ENCODE measurements at regions not wholly inside any gene's neighbourhood (a gene's known extent, or its start where the extent isn't known, plus 50 kb on each side); places are given as distances from the start of the nearest gene placed in this dataset.

- ATAC-seq (ENCODE audit: insufficient read depth, low read depth): no peak
- Histone ChIP-seq H3K4me1 (ENCODE audit: insufficient read depth, low read length) (no peaks in the 10 kb centered on the region), H4K20me1 (ENCODE audit: insufficient read depth, low read length) (no peaks in the 10 kb centered on the region), H3K27me3 (ENCODE audit: insufficient read depth, low read length, poor library complexity) (no peaks in the 10 kb centered on the region), H3K9me3 (ENCODE audit: insufficient read depth, low read length, severe bottlenecking) (no peaks in the 10 kb centered on the region), H3K4me3 (ENCODE audit: low read depth in 1 of 2, low read length in 2 of 2) (no peak overlapping the region), H3K36me3 (ENCODE audit: insufficient read depth, low read length) (no peaks in the 10 kb centered on the region), H2AFZ (ENCODE audit: low read depth, low read length) (no peak overlapping the region), H3K9ac (ENCODE audit: low read depth, low read length) (no peak overlapping the region), H3K79me2 (ENCODE audit: insufficient read depth, low read length) (no peaks in the 10 kb centered on the region), H3K4me2 (ENCODE audit: insufficient read depth, low read length) (no peak overlapping the region), H3K27ac (ENCODE audit: low read length) (no peak overlapping the region)
- no peak for DNase-seq
- TF ChIP-seq, protein P1, sequence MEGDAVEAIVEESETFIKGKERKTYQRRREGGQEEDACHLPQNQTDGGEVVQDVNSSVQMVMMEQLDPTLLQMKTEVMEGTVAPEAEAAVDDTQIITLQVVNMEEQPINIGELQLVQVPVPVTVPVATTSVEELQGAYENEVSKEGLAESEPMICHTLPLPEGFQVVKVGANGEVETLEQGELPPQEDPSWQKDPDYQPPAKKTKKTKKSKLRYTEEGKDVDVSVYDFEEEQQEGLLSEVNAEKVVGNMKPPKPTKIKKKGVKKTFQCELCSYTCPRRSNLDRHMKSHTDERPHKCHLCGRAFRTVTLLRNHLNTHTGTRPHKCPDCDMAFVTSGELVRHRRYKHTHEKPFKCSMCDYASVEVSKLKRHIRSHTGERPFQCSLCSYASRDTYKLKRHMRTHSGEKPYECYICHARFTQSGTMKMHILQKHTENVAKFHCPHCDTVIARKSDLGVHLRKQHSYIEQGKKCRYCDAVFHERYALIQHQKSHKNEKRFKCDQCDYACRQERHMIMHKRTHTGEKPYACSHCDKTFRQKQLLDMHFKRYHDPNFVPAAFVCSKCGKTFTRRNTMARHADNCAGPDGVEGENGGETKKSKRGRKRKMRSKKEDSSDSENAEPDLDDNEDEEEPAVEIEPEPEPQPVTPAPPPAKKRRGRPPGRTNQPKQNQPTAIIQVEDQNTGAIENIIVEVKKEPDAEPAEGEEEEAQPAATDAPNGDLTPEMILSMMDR (IDR thresholded peaks at IDR 0.05; ENCODE audit: borderline replicate concordance, extremely low read depth, low read length, poor library complexity, severe bottlenecking): no peak
- TF ChIP-seq EZH2 (IDR thresholded peaks at IDR 0.05; ENCODE audit: borderline replicate concordance, low read depth, low read length, severe bottlenecking): no peak
Observed at GRCh38 chr4:20614816-20615215, 85.4 kb upstream of the PACRGL start.

- Histone ChIP-seq H3K9ac (ENCODE audit: low read depth, low read length) (no peak overlapping the region), H3K27me3 (ENCODE audit: insufficient read depth, low read length, poor library complexity) (no peaks in the 10 kb centered on the region), H4K20me1 (ENCODE audit: insufficient read depth, low read length) (no peaks in the 10 kb centered on the region), H2AFZ (ENCODE audit: low read depth, low read length) (no peak overlapping the region), H3K9me3 (ENCODE audit: insufficient read depth, low read length, severe bottlenecking) (no peaks in the 10 kb centered on the region), H3K79me2 (ENCODE audit: insufficient read depth, low read length) (no peaks in the 10 kb centered on the region), H3K4me3 (ENCODE audit: low read depth in 1 of 2, low read length in 2 of 2) (no peak overlapping the region), H3K4me1 (ENCODE audit: insufficient read depth, low read length) (no peaks in the 10 kb centered on the region), H3K4me2 (ENCODE audit: insufficient read depth, low read length) (no peak overlapping the region), H3K36me3 (ENCODE audit: insufficient read depth, low read length) (no peaks in the 10 kb centered on the region), H3K27ac (ENCODE audit: low read length) (no peak overlapping the region)
- no peak for TF ChIP-seq EZH2 (IDR thresholded peaks at IDR 0.05; ENCODE audit: borderline replicate concordance, low read depth, low read length, severe bottlenecking)
- TF ChIP-seq, protein P1 (IDR thresholded peaks at IDR 0.05; ENCODE audit: borderline replicate concordance, extremely low read depth, low read length, poor library complexity, severe bottlenecking): no peak
- DNase-seq: no peak
- no peak for ATAC-seq (ENCODE audit: insufficient read depth, low read depth)
Observed at GRCh38 chr4:20615486-20616260, 84.6 kb upstream of the PACRGL start.

DNA sequence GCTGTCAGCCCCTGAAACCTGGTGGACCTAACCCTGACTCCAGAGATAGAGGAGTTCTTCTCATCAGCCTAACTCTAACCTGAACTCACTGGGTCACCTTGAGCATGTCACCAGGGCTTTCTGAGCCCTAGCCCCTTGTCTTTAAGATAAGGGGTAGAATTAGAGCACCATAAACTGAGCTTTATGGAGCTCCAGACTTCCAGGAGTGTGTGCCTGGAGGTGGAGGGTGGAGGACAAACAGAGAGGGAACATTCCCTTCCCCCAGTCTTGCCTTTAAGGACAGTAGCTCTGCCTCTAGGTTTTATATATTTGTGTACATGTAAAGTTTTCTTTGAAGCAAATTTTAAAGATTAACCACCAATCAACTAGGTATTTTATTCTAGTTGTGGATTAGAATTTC is 83.9 kb upstream of the PACRGL start:
- H3K27ac ChIP-seq (ENCODE audit: low read length): no peak overlapping the region
- no peaks in the 10 kb centered on the region for H3K79me2 ChIP-seq (ENCODE audit: insufficient read depth, low read length)
- H3K9ac ChIP-seq (ENCODE audit: low read depth, low read length): no peak overlapping the region
- no peaks in the 10 kb centered on the region for H3K27me3 ChIP-seq (ENCODE audit: insufficient read depth, low read length, poor library complexity)
- no peaks in the 10 kb centered on the region for H3K36me3 ChIP-seq (ENCODE audit: insufficient read depth, low read length)
- H2AFZ ChIP-seq (ENCODE audit: low read depth, low read length): no peak overlapping the region
- no peaks in the 10 kb centered on the region for H3K4me1 ChIP-seq (ENCODE audit: insufficient read depth, low read length)
- no peaks in the 10 kb centered on the region for H3K9me3 ChIP-seq (ENCODE audit: insufficient read depth, low read length, severe bottlenecking)
- DNase-seq: no peak
- no peaks in the 10 kb centered on the region for H4K20me1 ChIP-seq (ENCODE audit: insufficient read depth, low read length)
- no peak overlapping the region for H3K4me3 ChIP-seq (ENCODE audit: low read depth in 1 of 2, low read length in 2 of 2)
- TF ChIP-seq, protein P1 (IDR thresholded peaks at IDR 0.05; ENCODE audit: borderline replicate concordance, extremely low read depth, low read length, poor library complexity, severe bottlenecking): no peak
- TF ChIP-seq EZH2 (IDR thresholded peaks at IDR 0.05; ENCODE audit: borderline replicate concordance, low read depth, low read length, severe bottlenecking): no peak
- ATAC-seq (ENCODE audit: insufficient read depth, low read depth): no peak
- no peak overlapping the region for H3K4me2 ChIP-seq (ENCODE audit: insufficient read depth, low read length)

All from DND-41 (cell line).